Muscle layer of colon (tissue), 2 donors: ENCODE measurements at regions not wholly inside any gene's neighbourhood (a gene's known extent, or its start where the extent isn't known, plus 50 kb on each side); places are given as distances from the start of the nearest gene placed in this dataset.
"Not testable (repeated sequence)": the region's sequence is repeated elsewhere in the genome, so short reads cannot be mapped to it uniquely, and the experiment has no call there.

Experiments used
- H3K27ac ChIP-seq: one replicate; pipeline ENCODE4 v1.7.0; 2013; ENCODE audit warnings: low read depth, mild to moderate bottlenecking, low read length, moderate library complexity
- H3K27me3 ChIP-seq, 2 donors: one replicate each; pipeline ENCODE4 v1.7.0; 2013; ENCODE audit warnings: low read length in 2 of 2, mild to moderate bottlenecking in 2 of 2; ENCODE audit not compliant: insufficient read depth in 2 of 2, control insufficient read depth in 1 of 2
- H3K36me3 ChIP-seq: one replicate; pipeline ENCODE4 v1.7.0; 2013; ENCODE audit warnings: mild to moderate bottlenecking, low read length; ENCODE audit not compliant: insufficient read depth
- H3K4me1 ChIP-seq: one replicate; pipeline ENCODE4 v1.7.0; 2013; ENCODE audit warnings: mild to moderate bottlenecking, low read length; ENCODE audit not compliant: insufficient read depth
- H3K4me3 ChIP-seq, 2 donors: one replicate each; pipeline ENCODE4 v1.7.0; 2013; ENCODE audit warnings: low read length in 2 of 2, low read depth in 1 of 2, mild to moderate bottlenecking in 1 of 2, moderate library complexity in 1 of 2
- H3K9ac ChIP-seq: one replicate; pipeline ENCODE4 v1.7.0; 2013; ENCODE audit warnings: low read length
- H3K9me3 ChIP-seq: one replicate; pipeline ENCODE4 v1.7.0; 2013; ENCODE audit warnings: mild to moderate bottlenecking, low read length
- donor health status: abdominal sarcoma.
- donor health status: Adenocarcinoma of cecum.

GRCh38 chr4:100608651-100609050 is 90.8 kb upstream of the EMCN start:
- not testable (repeated sequence) for H3K27ac ChIP-seq, H3K4me3 ChIP-seq

DNA sequence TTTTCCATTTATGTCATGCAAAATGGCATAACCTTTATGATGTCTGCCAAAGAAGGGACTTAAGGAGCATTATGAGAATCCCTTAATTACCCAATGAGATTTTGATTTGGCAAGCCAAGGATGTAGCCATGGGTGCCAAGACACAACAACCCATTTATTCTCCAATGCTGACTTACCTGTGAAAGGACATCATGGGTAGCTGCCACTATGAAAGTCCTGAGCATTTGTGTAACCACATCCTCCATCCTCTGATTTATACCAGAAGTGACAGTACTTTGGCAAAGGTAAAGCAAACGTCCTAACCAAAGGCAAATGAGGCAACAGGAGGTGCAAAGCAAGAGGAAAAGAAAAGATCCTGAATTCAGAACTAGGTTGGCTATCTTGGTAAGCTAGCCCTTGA is 87.3 kb upstream of the EMCN start:
- Histone ChIP-seq H3K9ac (no peak overlapping the region), H3K36me3 (no peaks in the 10 kb centered on the region), H3K27me3 (no peaks in the 10 kb centered on the region), H3K9me3 (no peaks in the 10 kb centered on the region), H3K4me1 (no peaks in the 10 kb centered on the region), H3K27ac (no peak overlapping the region), H3K4me3 (no peak overlapping the region)

More at GRCh38 chr4:100608651-100609050, 90.8 kb upstream of the EMCN start:
- H3K27me3 ChIP-seq, H3K9ac ChIP-seq, H3K9me3 ChIP-seq, H3K4me1 ChIP-seq, H3K36me3 ChIP-seq: not testable (repeated sequence)

GRCh38 chr4:100593935-100594334 is 76.1 kb upstream of the EMCN start:
- Histone ChIP-seq H3K27me3 (no peaks in the 10 kb centered on the region), H3K4me3 (no peak overlapping the region), H3K9ac (no peak overlapping the region), H3K27ac (no peak overlapping the region), H3K4me1 (peaks cover 23% of the 10 kb centered on the region), H3K9me3 (no peaks in the 10 kb centered on the region), H3K36me3 (no peaks in the 10 kb centered on the region)

- H3K27ac ChIP-seq = no peak overlapping the region
- no peaks in the 10 kb centered on the region for H3K36me3 ChIP-seq
- no peaks in the 10 kb centered on the region for H3K9me3 ChIP-seq
Observed at GRCh38 chr4:100591161-100591876, 73.5 kb upstream of the EMCN start.

GRCh38 chr4:100590325-100590724 is 72.5 kb upstream of the EMCN start:
- Histone ChIP-seq H3K9ac (no peak overlapping the region), H3K4me3 (no peak overlapping the region), H3K9me3 (no peaks in the 10 kb centered on the region), H3K27ac (no peak overlapping the region), H3K36me3 (no peaks in the 10 kb centered on the region), H3K4me1 (peaks cover 36% of the 10 kb centered on the region), H3K27me3 (no peaks in the 10 kb centered on the region)

More at GRCh38 chr4:100591161-100591876, 73.5 kb upstream of the EMCN start:
- Histone ChIP-seq H3K9ac (no peak overlapping the region), H3K4me3 (no peak overlapping the region), H3K4me1 (peaks cover 36% of the 10 kb centered on the region), H3K27me3 (no peaks in the 10 kb centered on the region)

DNA sequence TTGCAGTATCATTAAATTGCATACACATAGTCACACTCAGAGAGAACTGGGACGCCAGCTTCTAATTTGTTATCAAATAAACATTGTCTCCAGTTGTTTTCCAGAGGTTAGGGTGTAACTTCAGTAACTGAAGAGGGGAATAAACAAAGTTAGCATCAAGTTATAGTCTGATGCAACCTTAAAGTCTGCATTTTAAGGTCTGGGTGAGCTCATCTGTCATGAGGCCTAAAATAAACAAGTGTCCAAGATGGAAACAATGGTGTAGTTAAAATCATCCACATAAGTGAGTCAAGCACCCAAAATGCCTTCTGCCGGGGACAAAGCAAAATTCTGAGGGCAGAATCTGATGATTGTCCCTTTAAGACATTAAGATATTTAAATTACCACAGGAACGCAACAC is 70.3 kb upstream of the EMCN start:
- Histone ChIP-seq H3K9me3 (no peaks in the 10 kb centered on the region), H3K27me3 (no peaks in the 10 kb centered on the region), H3K4me3 (no peak overlapping the region), H3K36me3 (no peaks in the 10 kb centered on the region), H3K27ac (no peak overlapping the region), H3K9ac (no peak overlapping the region), H3K4me1 (peaks cover 30% of the 10 kb centered on the region)

DNA sequence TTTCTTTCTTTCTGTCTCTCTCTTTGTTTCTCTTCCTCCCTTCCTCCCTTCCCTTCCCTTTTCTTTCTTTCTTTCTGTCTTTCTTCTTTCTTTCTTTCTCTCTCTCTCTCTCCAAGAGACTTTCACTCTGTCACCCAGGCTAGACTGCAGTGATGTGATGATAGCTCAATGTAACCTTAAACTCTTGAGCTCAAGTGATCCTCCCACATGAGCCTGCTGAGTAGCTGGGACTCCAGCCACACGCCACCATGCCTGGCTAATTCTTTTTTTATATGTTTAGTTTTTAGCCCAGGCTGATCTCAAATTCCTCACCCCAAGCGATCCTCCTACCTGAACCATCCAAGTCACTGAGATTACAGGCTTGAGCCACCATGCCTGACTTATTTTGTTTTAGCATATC is 64.3 kb upstream of the EMCN start:
- peaks cover 2% of the 10 kb centered on the region for H3K4me1 ChIP-seq
- H3K9ac ChIP-seq = no peak overlapping the region
- H3K4me3 ChIP-seq = no peak overlapping the region
- H3K9me3 ChIP-seq = no peaks in the 10 kb centered on the region
- H3K36me3 ChIP-seq = no peaks in the 10 kb centered on the region
- H3K27me3 ChIP-seq = no peaks in the 10 kb centered on the region
- no peak overlapping the region for H3K27ac ChIP-seq

DNA sequence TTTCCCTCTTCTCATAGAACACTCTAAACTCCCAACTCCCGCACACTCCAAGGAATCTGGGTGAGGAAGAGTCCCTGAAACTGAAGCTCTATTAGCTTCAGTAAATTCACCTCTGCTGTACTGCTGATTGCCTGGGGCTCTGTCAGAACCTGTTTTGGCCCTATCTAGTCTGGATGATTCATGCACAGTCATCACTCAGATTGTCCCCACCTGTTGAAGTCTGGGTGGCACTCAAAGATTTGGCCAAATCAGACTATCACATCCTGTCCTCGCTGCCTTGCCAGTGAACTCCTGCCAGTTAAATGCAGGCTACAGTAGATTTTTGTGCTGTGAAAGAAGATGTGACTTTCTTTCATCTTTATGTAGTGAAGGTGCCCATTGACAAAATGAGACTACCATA is 63.5 kb upstream of the EMCN start:
- Histone ChIP-seq H3K4me1 (no peaks in the 10 kb centered on the region), H3K36me3 (no peaks in the 10 kb centered on the region), H3K4me3 (no peak overlapping the region), H3K27me3 (no peaks in the 10 kb centered on the region), H3K9ac (no peak overlapping the region), H3K9me3 (no peaks in the 10 kb centered on the region), H3K27ac (no peak overlapping the region)

- H3K9ac ChIP-seq = no peak overlapping the region
- no peaks in the 10 kb centered on the region for H3K4me1 ChIP-seq
- no peaks in the 10 kb centered on the region for H3K36me3 ChIP-seq
- no peak overlapping the region for H3K4me3 ChIP-seq
- no peaks in the 10 kb centered on the region for H3K27me3 ChIP-seq
- no peaks in the 10 kb centered on the region for H3K9me3 ChIP-seq
- no peak overlapping the region for H3K27ac ChIP-seq
Observed at GRCh38 chr4:100576570-100576969, 58.7 kb upstream of the EMCN start.

DNA sequence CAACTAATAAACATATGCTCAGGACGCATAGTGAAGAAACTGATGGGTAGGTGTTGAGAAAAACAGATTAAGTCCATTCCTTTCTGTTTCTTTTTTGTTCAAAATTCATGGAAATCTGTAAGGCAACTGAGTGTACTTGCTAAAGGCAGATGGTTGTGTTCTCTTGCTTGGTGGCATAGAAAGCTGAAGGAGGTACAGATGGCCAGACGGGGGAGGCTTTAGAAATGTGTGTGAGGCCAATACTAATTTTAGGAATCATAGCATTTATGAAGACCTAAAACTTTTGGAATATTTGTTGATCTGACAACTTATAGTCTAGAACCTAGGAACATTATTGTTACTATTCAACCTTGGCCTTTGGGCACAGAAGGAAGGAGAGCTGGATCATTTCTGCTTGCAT is 56.8 kb upstream of the EMCN start:
- Histone ChIP-seq H3K9ac (no peak overlapping the region), H3K27ac (no peak overlapping the region), H3K4me1 (no peaks in the 10 kb centered on the region), H3K36me3 (no peaks in the 10 kb centered on the region), H3K27me3 (no peaks in the 10 kb centered on the region), H3K9me3 (no peaks in the 10 kb centered on the region), H3K4me3 (no peak overlapping the region)

- H3K27ac ChIP-seq = no peak overlapping the region
- no peak overlapping the region for H3K9ac ChIP-seq
- no peaks in the 10 kb centered on the region for H3K36me3 ChIP-seq
- H3K9me3 ChIP-seq = no peaks in the 10 kb centered on the region
- no peaks in the 10 kb centered on the region for H3K4me1 ChIP-seq
- H3K4me3 ChIP-seq = no peak overlapping the region
- no peaks in the 10 kb centered on the region for H3K27me3 ChIP-seq
Observed at GRCh38 chr4:100569196-100569595, 51.4 kb upstream of the EMCN start.
